Smooth muscle cell (in vitro differentiated cells): ENCODE measurements at regions not wholly inside any gene's neighbourhood (a gene's known extent, or its start where the extent isn't known, plus 50 kb on each side); places are given as distances from the start of the nearest gene placed in this dataset.

ENCODE experiments used
- DNase-seq: peaks from one replicate; lab custom pipeline; 2025; ENCODE audit not compliant: unreplicated experiment; lab: John Stamatoyannopoulos, UW
- H2AFZ ChIP-seq: fragments of 200-600 bp; sonication (generic); 2 replicates; pipeline ENCODE4 v1.6.0; 2016; ENCODE audit warnings: antibody characterized with exemption, low read depth, mild to moderate bottlenecking
- H3F3A ChIP-seq: fragments of 200-600 bp; sonication (generic); 2 replicates; pipeline ENCODE4 v1.6.0; 2017; ENCODE audit warnings: antibody characterized with exemption, low read depth
- H3K27ac ChIP-seq: fragments of 200-600 bp; sonication (generic); 2 replicates; pipeline ENCODE4 v1.5.1; 2016; ENCODE audit warnings: low read depth, mild to moderate bottlenecking
- H3K27me3 ChIP-seq: fragments of 200-600 bp; sonication (generic); 2 replicates; pipeline ENCODE4 v1.6.1; 2016; ENCODE audit warnings: low read depth, mild to moderate bottlenecking
- H3K36me3 ChIP-seq: fragments of 200-600 bp; sonication (generic); 2 replicates; pipeline ENCODE4 v1.5.1; 2016; ENCODE audit warnings: low read depth
- H3K4me1 ChIP-seq: fragments of 200-600 bp; sonication (generic); 2 replicates; pipeline ENCODE4 v1.5.1; 2016; ENCODE audit warnings: low read depth
- H3K4me2 ChIP-seq: fragments of 200-600 bp; sonication (generic); 2 replicates; pipeline ENCODE4 v1.6.0; 2016; ENCODE audit warnings: mild to moderate bottlenecking
- H3K4me3 ChIP-seq: fragments of 200-600 bp; sonication (generic); 2 replicates; pipeline ENCODE4 v1.5.1; 2016; ENCODE audit warnings: mild to moderate bottlenecking
- H3K79me2 ChIP-seq: fragments of 200-600 bp; sonication (generic); 2 replicates; pipeline ENCODE4 v1.6.0; 2016; ENCODE audit warnings: low read depth, mild to moderate bottlenecking
- H3K9ac ChIP-seq: fragments of 200-600 bp; sonication (generic); 2 replicates; pipeline ENCODE4 v1.6.0; 2016; ENCODE audit warnings: low read depth
- H3K9me3 ChIP-seq: fragments of 200-600 bp; sonication (generic); replicated peaks from 2 replicates; pipeline ENCODE4 v1.5.1; 2016; ENCODE audit warnings: low read depth
- H4K20me1 ChIP-seq: fragments of 200-600 bp; sonication (generic); 2 replicates; pipeline ENCODE4 v1.6.0; 2016; ENCODE audit warnings: low read depth
- WGBS: methylation state at CpG from one replicate; pipeline ENCODE4 v1.1.7; 2016; ENCODE audit warnings: low lambda C conversion rate; 5-methylcytosine and 5-hydroxymethylcytosine counted together
- TF ChIP-seq, protein P1 (sequence below): fragments of 200-600 bp; sonication (generic); IDR thresholded peaks from 2 replicates; pipeline ENCODE4 v1.5.1; 2017; ENCODE audit warnings: borderline replicate concordance, mild to moderate bottlenecking, antibody characterized with exemption; ENCODE audit not compliant: insufficient read depth, poor library complexity, severe bottlenecking

DNA sequence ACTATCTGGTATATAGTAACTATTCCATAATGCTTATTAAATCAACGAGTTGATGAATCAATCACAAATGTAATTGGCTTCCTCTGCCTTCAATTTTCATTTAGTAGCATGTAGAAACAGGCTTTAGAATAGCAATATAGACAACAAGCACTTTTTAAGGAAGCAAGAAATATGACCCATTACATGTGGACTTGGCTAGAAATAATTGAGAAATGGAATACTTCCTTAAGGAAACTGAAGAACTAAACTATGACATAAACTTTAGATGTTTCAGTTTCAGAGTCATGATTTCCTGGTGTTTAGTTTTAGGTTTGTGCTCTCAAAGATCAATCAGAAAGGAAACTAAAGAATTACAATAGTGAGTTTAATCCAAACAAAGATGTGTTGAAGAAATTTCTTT lies 443.8 kb downstream of the MBD2 start:
- 72% methylated on average over 1 of the region's 1 CpG for WGBS
- Histone ChIP-seq H3K9me3 (no peaks in the 10 kb centered on the region), H3F3A (no peaks in the 10 kb centered on the region), H3K27me3 (no peaks in the 10 kb centered on the region), H3K27ac (no peak overlapping the region), H2AFZ (no peak overlapping the region), H3K9ac (no peak overlapping the region), H3K4me1 (no peaks in the 10 kb centered on the region), H3K36me3 (no peaks in the 10 kb centered on the region), H3K4me2 (no peak overlapping the region), H3K4me3 (no peak overlapping the region), H4K20me1 (no peaks in the 10 kb centered on the region), H3K79me2 (no peaks in the 10 kb centered on the region)
- TF ChIP-seq, protein P1, sequence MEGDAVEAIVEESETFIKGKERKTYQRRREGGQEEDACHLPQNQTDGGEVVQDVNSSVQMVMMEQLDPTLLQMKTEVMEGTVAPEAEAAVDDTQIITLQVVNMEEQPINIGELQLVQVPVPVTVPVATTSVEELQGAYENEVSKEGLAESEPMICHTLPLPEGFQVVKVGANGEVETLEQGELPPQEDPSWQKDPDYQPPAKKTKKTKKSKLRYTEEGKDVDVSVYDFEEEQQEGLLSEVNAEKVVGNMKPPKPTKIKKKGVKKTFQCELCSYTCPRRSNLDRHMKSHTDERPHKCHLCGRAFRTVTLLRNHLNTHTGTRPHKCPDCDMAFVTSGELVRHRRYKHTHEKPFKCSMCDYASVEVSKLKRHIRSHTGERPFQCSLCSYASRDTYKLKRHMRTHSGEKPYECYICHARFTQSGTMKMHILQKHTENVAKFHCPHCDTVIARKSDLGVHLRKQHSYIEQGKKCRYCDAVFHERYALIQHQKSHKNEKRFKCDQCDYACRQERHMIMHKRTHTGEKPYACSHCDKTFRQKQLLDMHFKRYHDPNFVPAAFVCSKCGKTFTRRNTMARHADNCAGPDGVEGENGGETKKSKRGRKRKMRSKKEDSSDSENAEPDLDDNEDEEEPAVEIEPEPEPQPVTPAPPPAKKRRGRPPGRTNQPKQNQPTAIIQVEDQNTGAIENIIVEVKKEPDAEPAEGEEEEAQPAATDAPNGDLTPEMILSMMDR: no peak
- no peak for DNase-seq

DNA sequence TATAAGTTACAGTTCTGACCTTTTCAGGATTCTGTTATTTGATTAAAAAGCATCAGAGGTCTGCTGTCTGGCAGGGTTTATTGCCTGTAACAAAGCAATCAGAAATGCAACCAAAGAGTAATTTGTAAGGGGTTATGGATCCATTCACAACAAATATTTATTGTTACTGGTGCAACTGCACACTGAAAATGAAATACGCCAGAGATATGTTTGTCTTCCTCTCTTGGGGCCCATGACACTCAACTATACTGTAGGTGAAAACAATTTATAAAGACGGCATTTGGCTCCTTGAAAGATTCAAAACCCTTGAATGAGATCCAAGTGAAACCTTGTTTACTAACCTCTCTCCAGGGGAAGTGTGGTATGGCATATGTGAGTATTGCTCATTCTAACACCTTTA lies 452.2 kb downstream of the MBD2 start:
- Histone ChIP-seq H3K36me3 (no peaks in the 10 kb centered on the region), H3K4me3 (no peak overlapping the region), H3K27me3 (no peaks in the 10 kb centered on the region), H3K9ac (no peak overlapping the region), H3K9me3 (no peaks in the 10 kb centered on the region), H2AFZ (no peak overlapping the region), H3F3A (no peaks in the 10 kb centered on the region), H3K4me1 (no peaks in the 10 kb centered on the region), H3K27ac (no peak overlapping the region), H4K20me1 (no peaks in the 10 kb centered on the region), H3K79me2 (no peaks in the 10 kb centered on the region), H3K4me2 (no peak overlapping the region)
- TF ChIP-seq, protein P1: no peak
- 93% methylated on average over 2 of the region's 2 CpGs for WGBS
- no peak for DNase-seq

DNA sequence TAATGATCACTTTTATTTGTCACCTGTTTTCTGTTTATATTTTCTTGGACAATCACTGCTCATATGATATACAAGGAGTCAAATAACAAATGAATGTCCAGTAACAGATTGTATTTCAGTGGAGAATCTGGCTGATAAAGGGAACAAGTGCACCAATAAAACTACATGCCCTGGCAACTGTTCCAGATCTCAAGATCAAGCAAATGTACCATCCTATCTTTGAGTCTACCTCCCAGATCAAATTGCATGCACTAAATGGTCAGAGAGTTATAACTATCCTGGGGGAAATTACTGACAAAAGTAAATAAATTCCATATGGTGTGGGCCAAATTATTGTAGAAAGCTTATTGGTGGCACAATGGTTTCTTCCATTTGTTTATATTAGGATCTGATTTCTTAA lies 452.8 kb downstream of the MBD2 start:
- no peak for DNase-seq
- H3K36me3 ChIP-seq: no peaks in the 10 kb centered on the region
- H3K27ac ChIP-seq: no peak overlapping the region
- no peak overlapping the region for H3K9ac ChIP-seq
- no peaks in the 10 kb centered on the region for H4K20me1 ChIP-seq
- no peak overlapping the region for H3K4me3 ChIP-seq
- no peaks in the 10 kb centered on the region for H3K27me3 ChIP-seq
- TF ChIP-seq, protein P1: no peak
- H3K9me3 ChIP-seq: no peaks in the 10 kb centered on the region
- H3K4me1 ChIP-seq: no peaks in the 10 kb centered on the region
- H3K4me2 ChIP-seq: no peak overlapping the region
- no peak overlapping the region for H2AFZ ChIP-seq
- H3K79me2 ChIP-seq: no peaks in the 10 kb centered on the region
- H3F3A ChIP-seq: no peaks in the 10 kb centered on the region

DNA sequence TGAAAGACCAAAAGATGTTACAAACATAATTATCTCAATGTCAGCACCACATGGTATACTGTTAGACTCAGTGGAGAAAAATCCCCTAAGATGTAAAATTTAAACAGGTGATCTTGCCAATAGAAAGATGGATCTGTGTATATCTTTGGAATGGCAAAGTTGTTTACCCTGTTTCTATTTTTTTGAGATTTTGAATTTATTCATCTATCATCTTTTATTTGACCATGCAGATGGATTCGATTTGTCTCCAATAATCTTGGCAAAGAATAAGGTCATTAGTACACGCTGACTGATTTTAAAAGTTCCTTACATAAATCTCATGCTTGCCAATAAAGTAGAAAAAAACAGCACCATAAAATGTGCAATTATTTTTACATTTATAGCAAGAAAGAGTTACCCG lies 459.3 kb downstream of the MBD2 start:
- no peak for DNase-seq
- Histone ChIP-seq H3K4me3 (no peak overlapping the region), H3K4me1 (no peaks in the 10 kb centered on the region), H2AFZ (no peak overlapping the region), H3K9ac (no peak overlapping the region), H3K9me3 (no peaks in the 10 kb centered on the region), H3K27ac (no peak overlapping the region), H4K20me1 (no peaks in the 10 kb centered on the region), H3K36me3 (no peaks in the 10 kb centered on the region), H3K79me2 (no peaks in the 10 kb centered on the region), H3F3A (no peaks in the 10 kb centered on the region), H3K4me2 (no peak overlapping the region), H3K27me3 (no peaks in the 10 kb centered on the region)
- WGBS: 96% methylated on average over 3 of the region's 3 CpGs
- TF ChIP-seq, protein P1: no peak
